NB4 (cell line): ENCODE measurements at regions not wholly inside any gene's neighbourhood (a gene's known extent, or its start where the extent isn't known, plus 50 kb on each side); places are given as distances from the start of the nearest gene placed in this dataset.

Experiments used
- DNase-seq: peaks from one replicate; pipeline ENCODE4 v3.0.0; 2010; ENCODE audit warnings: low read depth
- H3K4me3 ChIP-seq: one replicate; pipeline ENCODE4 v1.5.1; 2011; ENCODE audit warnings: mild to moderate bottlenecking, low read depth, low read length, moderate library complexity
- MYC ChIP-seq: IDR thresholded peaks from 2 replicates; pipeline ENCODE4 v1.6.1; 2011; ENCODE audit warnings: low read depth, low read length
- POLR2A ChIP-seq: IDR thresholded peaks from 2 replicates; pipeline ENCODE4 v1.6.1; 2011; ENCODE audit warnings: mild to moderate bottlenecking; ENCODE audit not compliant: insufficient read length; ENCODE audit errors: extremely low read depth
- TF ChIP-seq, protein P1 (sequence below): IDR thresholded peaks from 2 replicates; pipeline ENCODE4 v1.6.1; 2011; ENCODE audit warnings: low read depth, low read length
- TF ChIP-seq, protein P2 (sequence below): IDR thresholded peaks from one replicate; pipeline ENCODE4 v1.5.1; 2012; ENCODE audit warnings: low read depth, low read length

DNA sequence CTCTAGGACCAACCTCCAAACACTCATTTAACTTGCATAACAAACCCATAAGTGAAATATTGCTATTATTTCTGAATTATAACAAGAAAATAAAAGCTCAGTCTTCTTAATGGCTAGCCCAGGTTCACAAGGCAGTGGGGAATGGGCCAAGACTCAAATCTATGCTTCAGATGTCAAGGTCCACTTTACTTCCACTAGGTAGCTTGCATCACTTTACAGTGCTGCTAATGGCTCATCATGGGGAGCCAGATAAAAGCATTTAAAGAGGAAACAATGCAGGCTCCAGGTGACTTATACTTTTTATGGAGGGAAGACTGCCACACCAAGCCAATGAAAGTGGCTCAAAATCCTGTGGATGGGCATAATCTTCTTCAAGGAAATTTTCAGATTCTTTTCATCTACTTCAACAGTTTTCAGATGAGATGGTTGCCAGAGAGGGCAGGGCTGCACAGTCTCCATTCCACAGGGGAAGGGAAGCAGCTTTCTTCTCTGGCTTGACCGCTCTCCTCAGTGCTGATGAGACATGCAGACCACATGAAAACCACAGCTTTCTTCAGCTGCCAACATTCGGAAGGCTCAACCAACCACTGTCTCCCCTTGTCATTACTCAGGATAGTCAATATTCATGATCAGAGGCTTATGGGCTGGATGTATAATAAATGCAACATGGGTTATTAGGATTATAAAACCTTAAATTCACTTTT is 361.9 kb upstream of the MEX3C start:
- H3K4me3 ChIP-seq: no peak overlapping the region
- no peak for DNase-seq
- TF ChIP-seq MYC (no peak), POLR2A (no peak)
- TF ChIP-seq, protein P1, sequence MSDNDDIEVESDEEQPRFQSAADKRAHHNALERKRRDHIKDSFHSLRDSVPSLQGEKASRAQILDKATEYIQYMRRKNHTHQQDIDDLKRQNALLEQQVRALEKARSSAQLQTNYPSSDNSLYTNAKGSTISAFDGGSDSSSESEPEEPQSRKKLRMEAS: no peak
- TF ChIP-seq, protein P2, sequence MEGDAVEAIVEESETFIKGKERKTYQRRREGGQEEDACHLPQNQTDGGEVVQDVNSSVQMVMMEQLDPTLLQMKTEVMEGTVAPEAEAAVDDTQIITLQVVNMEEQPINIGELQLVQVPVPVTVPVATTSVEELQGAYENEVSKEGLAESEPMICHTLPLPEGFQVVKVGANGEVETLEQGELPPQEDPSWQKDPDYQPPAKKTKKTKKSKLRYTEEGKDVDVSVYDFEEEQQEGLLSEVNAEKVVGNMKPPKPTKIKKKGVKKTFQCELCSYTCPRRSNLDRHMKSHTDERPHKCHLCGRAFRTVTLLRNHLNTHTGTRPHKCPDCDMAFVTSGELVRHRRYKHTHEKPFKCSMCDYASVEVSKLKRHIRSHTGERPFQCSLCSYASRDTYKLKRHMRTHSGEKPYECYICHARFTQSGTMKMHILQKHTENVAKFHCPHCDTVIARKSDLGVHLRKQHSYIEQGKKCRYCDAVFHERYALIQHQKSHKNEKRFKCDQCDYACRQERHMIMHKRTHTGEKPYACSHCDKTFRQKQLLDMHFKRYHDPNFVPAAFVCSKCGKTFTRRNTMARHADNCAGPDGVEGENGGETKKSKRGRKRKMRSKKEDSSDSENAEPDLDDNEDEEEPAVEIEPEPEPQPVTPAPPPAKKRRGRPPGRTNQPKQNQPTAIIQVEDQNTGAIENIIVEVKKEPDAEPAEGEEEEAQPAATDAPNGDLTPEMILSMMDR: no peak

- DNase-seq: no peak
- no peak overlapping the region for H3K4me3 ChIP-seq
These were observed 362.4 kb upstream of the MEX3C start for GRCh38 chr18:51559902-51560287.

GRCh38 chr18:51561821-51562220 is 364.3 kb upstream of the MEX3C start:
- TF ChIP-seq, protein P2: no peak
- TF ChIP-seq, protein P1: no peak
- no peak overlapping the region for H3K4me3 ChIP-seq
- DNase-seq: no peak

More at GRCh38 chr18:51559902-51560287, 362.4 kb upstream of the MEX3C start:
- TF ChIP-seq POLR2A (no peak), MYC (no peak)
- TF ChIP-seq, protein P2: no peak

GRCh38 chr18:51562866-51563265 is 365.4 kb upstream of the MEX3C start:
- no peak for TF ChIP-seq MYC
- TF ChIP-seq, protein P2: no peak
- TF ChIP-seq, protein P1: no peak
- no peak for TF ChIP-seq POLR2A
- no peak for DNase-seq
- no peak overlapping the region for H3K4me3 ChIP-seq

GRCh38 chr18:51563396-51563795 is 365.9 kb upstream of the MEX3C start:
- TF ChIP-seq MYC (no peak), POLR2A (no peak)
- TF ChIP-seq, protein P1: no peak
- TF ChIP-seq, protein P2: no peak
- DNase-seq: no peak
- no peak overlapping the region for H3K4me3 ChIP-seq

DNA sequence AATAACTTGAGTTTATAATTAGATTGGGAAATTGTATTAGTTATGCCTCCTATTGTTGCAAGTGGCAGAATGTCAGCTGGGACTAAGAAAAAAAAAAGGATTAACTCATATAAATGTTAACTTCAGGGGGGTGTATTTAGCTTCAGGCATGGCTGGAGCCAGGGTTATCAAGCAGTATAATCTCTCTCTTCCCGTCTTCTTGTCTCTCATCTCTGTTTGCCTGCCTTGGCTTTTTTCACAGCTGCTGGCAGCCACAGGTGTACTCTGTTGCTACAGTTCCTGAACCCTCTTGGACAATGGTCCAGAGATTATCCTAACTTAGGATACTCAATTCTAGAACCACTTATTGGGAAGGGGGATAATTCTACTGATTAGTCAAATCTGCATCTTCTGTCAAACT is 370.7 kb upstream of the MEX3C start:
- H3K4me3 ChIP-seq: no peak overlapping the region
- TF ChIP-seq MYC (no peak), POLR2A (no peak)
- TF ChIP-seq, protein P2: no peak
- TF ChIP-seq, protein P1: no peak
- DNase-seq: no peak
